Fibroblast of lung (primary cell): ENCODE measurements at regions not wholly inside any gene's neighbourhood (a gene's known extent, or its start where the extent isn't known, plus 50 kb on each side); places are given as distances from the start of the nearest gene placed in this dataset.
A peak's percentile ranks its signal among the peaks of the same experiment; 100 is the strongest.

Source experiments
- DNase-seq, 2 donors: peaks; one replicate each; pipeline versions ENCODE4 v3.0.0 to v3.0.0-alpha.2; 2010; ENCODE audit warnings: low read depth in 2 of 2
- H2AFZ ChIP-seq: 2 replicates; pipeline ENCODE4 v1.5.1; 2012; ENCODE audit warnings: low read length, control low read depth, inconsistent platforms
- H3K27ac ChIP-seq: 2 replicates; pipeline ENCODE4 v1.5.1; 2011; ENCODE audit warnings: low read length, control low read depth; ENCODE audit not compliant: insufficient read depth
- H3K27me3 ChIP-seq: 2 replicates; pipeline ENCODE4 v1.5.1; 2011; ENCODE audit warnings: mild to moderate bottlenecking, low read length; ENCODE audit not compliant: control insufficient read depth, insufficient read depth
- H3K36me3 ChIP-seq: 2 replicates; pipeline ENCODE4 v1.5.1; 2011; ENCODE audit warnings: low read length; ENCODE audit not compliant: control insufficient read depth, insufficient read depth
- H3K4me1 ChIP-seq: 2 replicates; pipeline ENCODE4 v1.5.1; 2011; ENCODE audit warnings: low read length; ENCODE audit not compliant: control insufficient read depth, insufficient read depth; ENCODE audit errors: extremely low read depth
- H3K4me2 ChIP-seq: 2 replicates; pipeline ENCODE4 v1.5.1; 2011; ENCODE audit warnings: low read length, control low read depth; ENCODE audit not compliant: insufficient read depth; ENCODE audit errors: extremely low read depth
- H3K4me3 ChIP-seq, 4 experiments: fragments of 200-600 bp in 1 of 4; sonication (generic) in 1 of 4; replicated peaks in 1 of 4; 2 replicates each; pipeline ENCODE4 v1.5.1; 2011 to 2016; ENCODE audit warnings: low read length in 4 of 4, low read depth in 3 of 4, mild to moderate bottlenecking in 3 of 4, control low read depth in 2 of 4, inconsistent platforms in 1 of 4, mixed read lengths in 1 of 4; ENCODE audit not compliant: insufficient read depth in 1 of 4; ENCODE audit errors: control extremely low read depth in 1 of 4
- H3K79me2 ChIP-seq: 2 replicates; pipeline ENCODE4 v1.5.1; 2012; ENCODE audit warnings: mild to moderate bottlenecking, low read length, inconsistent platforms; ENCODE audit not compliant: control insufficient read depth, insufficient read depth
- H3K9ac ChIP-seq: 2 replicates; pipeline ENCODE4 v1.5.1; 2011; ENCODE audit warnings: mild to moderate bottlenecking, low read length, control low read depth; ENCODE audit not compliant: insufficient read depth
- H3K9me3 ChIP-seq: 2 replicates; pipeline ENCODE4 v1.5.1; 2012; ENCODE audit warnings: low read depth, low read length; ENCODE audit not compliant: control insufficient read depth, insufficient read depth
- H4K20me1 ChIP-seq: 2 replicates; pipeline ENCODE4 v1.5.1; 2011; ENCODE audit warnings: low read length; ENCODE audit not compliant: control insufficient read depth, insufficient read depth; ENCODE audit errors: extremely low read depth
- EZH2 ChIP-seq: IDR thresholded peaks from 2 replicates; pipeline ENCODE4 v1.5.1; 2012; ENCODE audit warnings: low read length, control low read depth, mild to moderate bottlenecking; ENCODE audit errors: missing control alignments
- TF ChIP-seq, protein P1 (sequence below), 2 donors: IDR thresholded peaks in 1 of 2; conservative IDR thresholded peaks in 1 of 2; 1 replicate in 1 of 2; 2 replicates in 1 of 2; pipeline ENCODE4 v1.5.1; 2011 to 2012; ENCODE audit warnings: low read length in 2 of 2, control low read depth in 1 of 2, inconsistent platforms in 1 of 2, low read depth in 1 of 2, mild to moderate bottlenecking in 1 of 2

DNA sequence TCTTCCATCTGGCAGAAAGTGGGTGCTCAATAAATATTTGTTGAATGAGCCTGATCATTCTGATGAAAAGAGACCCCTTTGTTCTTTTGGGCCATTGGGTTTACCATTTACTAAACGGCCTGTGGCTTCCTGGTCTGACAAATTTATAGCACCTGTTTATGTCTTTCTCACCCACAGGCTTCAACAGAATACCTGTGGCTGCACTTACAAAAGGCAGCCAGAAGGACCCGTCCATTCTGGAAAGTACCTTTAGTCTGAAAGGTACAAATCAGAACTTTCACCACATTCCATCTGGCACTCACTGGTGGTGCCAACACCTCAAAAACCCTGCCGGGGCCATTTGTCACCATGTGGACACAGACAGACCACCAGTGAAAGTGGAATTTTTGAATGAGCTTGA, 167.5 kb downstream of the ETAA1 start:
- TF ChIP-seq, protein P1, sequence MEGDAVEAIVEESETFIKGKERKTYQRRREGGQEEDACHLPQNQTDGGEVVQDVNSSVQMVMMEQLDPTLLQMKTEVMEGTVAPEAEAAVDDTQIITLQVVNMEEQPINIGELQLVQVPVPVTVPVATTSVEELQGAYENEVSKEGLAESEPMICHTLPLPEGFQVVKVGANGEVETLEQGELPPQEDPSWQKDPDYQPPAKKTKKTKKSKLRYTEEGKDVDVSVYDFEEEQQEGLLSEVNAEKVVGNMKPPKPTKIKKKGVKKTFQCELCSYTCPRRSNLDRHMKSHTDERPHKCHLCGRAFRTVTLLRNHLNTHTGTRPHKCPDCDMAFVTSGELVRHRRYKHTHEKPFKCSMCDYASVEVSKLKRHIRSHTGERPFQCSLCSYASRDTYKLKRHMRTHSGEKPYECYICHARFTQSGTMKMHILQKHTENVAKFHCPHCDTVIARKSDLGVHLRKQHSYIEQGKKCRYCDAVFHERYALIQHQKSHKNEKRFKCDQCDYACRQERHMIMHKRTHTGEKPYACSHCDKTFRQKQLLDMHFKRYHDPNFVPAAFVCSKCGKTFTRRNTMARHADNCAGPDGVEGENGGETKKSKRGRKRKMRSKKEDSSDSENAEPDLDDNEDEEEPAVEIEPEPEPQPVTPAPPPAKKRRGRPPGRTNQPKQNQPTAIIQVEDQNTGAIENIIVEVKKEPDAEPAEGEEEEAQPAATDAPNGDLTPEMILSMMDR (conservative IDR thresholded peaks at IDR 0.05 in 1 of 2, IDR thresholded peaks at IDR 0.05 in 1 of 2; ENCODE audit: low read depth in 1 of 2, low read length in 2 of 2): no peak
- TF ChIP-seq EZH2: no peak
- Histone ChIP-seq H4K20me1 (no peaks in the 10 kb centered on the region), H3K4me1 (peaks cover 18% of the 10 kb centered on the region), H3K27me3 (no peaks in the 10 kb centered on the region), H3K9me3 (no peaks in the 10 kb centered on the region), H3K9ac (no peak overlapping the region), H3K79me2 (no peaks in the 10 kb centered on the region), H3K4me3 (no peak overlapping the region), H3K27ac (peak overlapping the region; percentile 40), H3K36me3 (no peaks in the 10 kb centered on the region), H3K4me2 (no peak overlapping the region), H2AFZ (no peak overlapping the region)
- DNase-seq: no peak

DNA sequence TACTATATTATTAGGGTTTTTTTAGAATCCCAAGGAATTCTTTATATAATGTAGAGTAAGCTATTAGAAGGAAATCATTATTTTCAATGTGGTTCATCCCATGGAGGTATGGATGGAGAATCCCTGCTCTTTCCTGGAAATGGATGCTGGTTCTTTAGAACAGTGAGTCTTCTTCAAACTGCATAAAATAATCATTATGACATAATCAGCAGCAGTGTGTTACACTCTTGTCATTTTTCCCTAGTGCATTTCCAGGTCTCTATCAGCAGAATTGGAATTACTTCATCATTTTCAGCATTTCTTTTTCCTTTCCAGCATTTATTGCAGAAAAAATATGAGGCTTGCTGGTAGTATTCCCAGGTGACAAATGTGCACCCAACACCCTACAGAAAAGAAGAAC, 168.1 kb downstream of the ETAA1 start:
- H3K4me3 ChIP-seq: no peak overlapping the region
- H3K27ac ChIP-seq: no peak overlapping the region
- no peaks in the 10 kb centered on the region for H3K9me3 ChIP-seq
- no peak for TF ChIP-seq EZH2
- TF ChIP-seq, protein P1 (conservative IDR thresholded peaks at IDR 0.05 in 1 of 2, IDR thresholded peaks at IDR 0.05 in 1 of 2; ENCODE audit: low read depth in 1 of 2, low read length in 2 of 2): no peak
- no peak overlapping the region for H3K9ac ChIP-seq
- no peaks in the 10 kb centered on the region for H3K36me3 ChIP-seq
- DNase-seq: no peak
- H4K20me1 ChIP-seq: no peaks in the 10 kb centered on the region
- no peaks in the 10 kb centered on the region for H3K79me2 ChIP-seq
- H2AFZ ChIP-seq: no peak overlapping the region
- H3K4me1 ChIP-seq: peaks cover 18% of the 10 kb centered on the region
- no peak overlapping the region for H3K4me2 ChIP-seq
- no peaks in the 10 kb centered on the region for H3K27me3 ChIP-seq

DNA sequence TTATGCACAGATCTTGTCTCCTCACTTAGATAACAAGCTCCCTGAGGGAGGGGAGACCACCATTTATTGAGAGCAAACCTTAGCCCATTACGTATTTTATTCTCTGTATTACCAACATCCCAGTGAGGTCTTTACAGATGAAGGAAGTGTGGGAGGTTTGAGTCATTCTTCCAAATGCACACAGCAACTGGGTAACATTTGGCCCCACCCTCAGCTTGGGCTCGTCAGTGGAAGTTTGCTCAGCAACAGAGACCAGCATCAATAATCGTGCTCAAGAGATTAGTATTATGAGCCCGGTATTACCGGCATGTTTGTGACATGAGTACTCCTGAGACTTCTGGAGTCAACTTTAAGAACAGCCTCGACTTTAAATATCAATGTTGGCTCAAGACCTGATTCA, 168.6 kb downstream of the ETAA1 start:
- no peak overlapping the region for H3K4me2 ChIP-seq
- peak; percentile 80 to 96 for DNase-seq
- no peaks in the 10 kb centered on the region for H3K27me3 ChIP-seq
- H3K36me3 ChIP-seq: no peaks in the 10 kb centered on the region
- no peak overlapping the region for H3K9ac ChIP-seq
- H3K4me3 ChIP-seq: no peak overlapping the region
- no peaks in the 10 kb centered on the region for H4K20me1 ChIP-seq
- no peaks in the 10 kb centered on the region for H3K79me2 ChIP-seq
- no peak for TF ChIP-seq EZH2
- TF ChIP-seq, protein P1 (conservative IDR thresholded peaks at IDR 0.05 in 1 of 2, IDR thresholded peaks at IDR 0.05 in 1 of 2; ENCODE audit: low read depth in 1 of 2, low read length in 2 of 2): no peak
- no peaks in the 10 kb centered on the region for H3K9me3 ChIP-seq
- peaks cover 18% of the 10 kb centered on the region for H3K4me1 ChIP-seq
- no peak overlapping the region for H2AFZ ChIP-seq
- no peak overlapping the region for H3K27ac ChIP-seq
